HL-60 (cell line): ENCODE measurements at regions not wholly inside any gene's neighbourhood (a gene's known extent, or its start where the extent isn't known, plus 50 kb on each side); places are given as distances from the start of the nearest gene placed in this dataset.

Experiments
- SPI1 ChIP-seq: IDR thresholded peaks from 2 replicates; pipeline ENCODE4 v1.6.1; 2012; ENCODE audit warnings: low read depth, mild to moderate bottlenecking, borderline replicate concordance
- TF ChIP-seq, protein P1 (sequence below): IDR thresholded peaks from one replicate; pipeline ENCODE4 v1.5.1; 2011; ENCODE audit warnings: low read length, control low read depth, inconsistent platforms; ENCODE audit not compliant: insufficient read depth

DNA sequence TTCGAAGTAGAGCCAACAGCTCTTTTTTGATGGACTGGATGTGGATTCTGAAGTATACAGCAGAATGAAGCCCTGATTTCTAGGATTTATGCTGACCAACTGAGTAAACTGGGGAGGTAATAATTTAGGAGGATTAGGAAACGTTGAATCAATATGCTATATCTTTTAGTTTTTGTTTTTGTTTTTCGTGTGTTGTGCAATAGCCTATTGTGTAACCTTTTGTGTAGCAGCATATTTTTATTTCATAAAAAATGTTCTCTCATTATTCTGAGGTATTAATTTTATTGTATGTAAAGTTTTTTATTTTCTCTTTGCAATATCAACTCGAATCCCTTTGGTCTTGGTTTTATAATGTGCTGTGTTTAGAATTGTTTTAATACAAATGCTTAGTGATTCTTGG is 902.3 kb downstream of the EFNA5 start:
- TF ChIP-seq, protein P1, sequence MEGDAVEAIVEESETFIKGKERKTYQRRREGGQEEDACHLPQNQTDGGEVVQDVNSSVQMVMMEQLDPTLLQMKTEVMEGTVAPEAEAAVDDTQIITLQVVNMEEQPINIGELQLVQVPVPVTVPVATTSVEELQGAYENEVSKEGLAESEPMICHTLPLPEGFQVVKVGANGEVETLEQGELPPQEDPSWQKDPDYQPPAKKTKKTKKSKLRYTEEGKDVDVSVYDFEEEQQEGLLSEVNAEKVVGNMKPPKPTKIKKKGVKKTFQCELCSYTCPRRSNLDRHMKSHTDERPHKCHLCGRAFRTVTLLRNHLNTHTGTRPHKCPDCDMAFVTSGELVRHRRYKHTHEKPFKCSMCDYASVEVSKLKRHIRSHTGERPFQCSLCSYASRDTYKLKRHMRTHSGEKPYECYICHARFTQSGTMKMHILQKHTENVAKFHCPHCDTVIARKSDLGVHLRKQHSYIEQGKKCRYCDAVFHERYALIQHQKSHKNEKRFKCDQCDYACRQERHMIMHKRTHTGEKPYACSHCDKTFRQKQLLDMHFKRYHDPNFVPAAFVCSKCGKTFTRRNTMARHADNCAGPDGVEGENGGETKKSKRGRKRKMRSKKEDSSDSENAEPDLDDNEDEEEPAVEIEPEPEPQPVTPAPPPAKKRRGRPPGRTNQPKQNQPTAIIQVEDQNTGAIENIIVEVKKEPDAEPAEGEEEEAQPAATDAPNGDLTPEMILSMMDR, result no peak
- TF ChIP-seq SPI1, result no peak
